Keratinocyte (primary cell): ENCODE measurements at regions not wholly inside any gene's neighbourhood (a gene's known extent, or its start where the extent isn't known, plus 50 kb on each side); places are given as distances from the start of the nearest gene placed in this dataset.

Experiments
- CTCF ChIP-seq, 3 experiments: IDR thresholded peaks in 1 of 3; conservative IDR thresholded peaks in 1 of 3; optimal IDR thresholded peaks in 1 of 3; 2 replicates in 2 of 3; 3 replicates in 1 of 3; pipeline versions ENCODE3 to v1.5.1; 2011; ENCODE audit warnings: low read length in 3 of 3, mild to moderate bottlenecking in 3 of 3, moderate library complexity in 2 of 3, control low read depth in 1 of 3, inconsistent platforms in 1 of 3; ENCODE audit not compliant: insufficient read depth in 2 of 3; ENCODE audit errors: extremely low read depth in 1 of 3
- EZH2 ChIP-seq: IDR thresholded peaks from one replicate; pipeline ENCODE4 v1.6.1; 2012; ENCODE audit warnings: inconsistent platforms, mild to moderate bottlenecking, low read length, moderate library complexity

- TF ChIP-seq CTCF (optimal IDR thresholded peaks at IDR 0.05 in 1 of 3, IDR thresholded peaks at IDR 0.05 in 1 of 3, conservative IDR thresholded peaks at IDR 0.05 in 1 of 3; ENCODE audit: extremely low read depth in 1 of 3, insufficient read depth in 2 of 3, low read length in 3 of 3), result no peak
- no peak for TF ChIP-seq EZH2
Observed at GRCh38 chr6:81981812-81982211, 229.3 kb upstream of the TENT5A start.
